CD4-positive, alpha-beta T cell (primary cell): ENCODE measurements at regions not wholly inside any gene's neighbourhood (a gene's known extent, or its start where the extent isn't known, plus 50 kb on each side); places are given as distances from the start of the nearest gene placed in this dataset.

ENCODE experiments used
- ATAC-seq: fragments of 200-7000 bp; cut with Tn5 transposase; one replicate; pipeline ENCODE4 v1.10.0; 2022; ENCODE audit warnings: mild to moderate bottlenecking; ENCODE audit not compliant: poor library complexity
- CTCF ChIA-PET: fragments of 350-600 bp; sonication (Branson Sonifier 250); formaldehyde crosslinking; loops from one replicate; lab custom pipeline; 2021; ENCODE audit warnings: antibody characterized with exemption, inconsistent platforms; lab: Charles Lee
- POLR2A ChIA-PET: fragments of 350-600 bp; sonication (Branson Sonifier 250); formaldehyde crosslinking; loops from one replicate; lab custom pipeline; 2021; ENCODE audit warnings: antibody characterized with exemption, inconsistent platforms; lab: Charles Lee
- DNase-seq, 14 experiments: peaks; one replicate each; pipeline ENCODE4 v3.0.0-alpha.2; 2013 to 2020; ENCODE audit warnings: mixed read lengths in 2 of 14
- H3K27ac ChIP-seq, 2 donors: one replicate each; pipeline versions ENCODE4 v1.5.1 to v1.7.0; 2013; ENCODE audit warnings: low read length in 2 of 2, low read depth in 1 of 2, mild to moderate bottlenecking in 1 of 2
- H3K27me3 ChIP-seq, 2 experiments: 1 replicate in 1 of 2; 2 replicates in 1 of 2; pipeline versions ENCODE4 v1.6.1 to v1.7.0; 2013; ENCODE audit warnings: low read length in 2 of 2, control low read depth in 1 of 2, mild to moderate bottlenecking in 1 of 2, moderate library complexity in 1 of 2; ENCODE audit not compliant: insufficient read depth in 2 of 2, control insufficient read depth in 1 of 2
- H3K36me3 ChIP-seq: one replicate; pipeline ENCODE4 v1.6.1; 2013; ENCODE audit warnings: low read length, control low read depth; ENCODE audit not compliant: insufficient read depth
- H3K4me1 ChIP-seq: one replicate; pipeline ENCODE4 v1.6.1; 2013; ENCODE audit warnings: low read length, control low read depth; ENCODE audit not compliant: insufficient read depth
- H3K4me3 ChIP-seq: one replicate; pipeline ENCODE4 v1.5.1; 2013; ENCODE audit warnings: mild to moderate bottlenecking, low read length, moderate library complexity
- H3K9me3 ChIP-seq, 2 experiments: 1 replicate in 1 of 2; 2 replicates in 1 of 2; pipeline versions ENCODE4 v1.6.1 to v1.7.0; 2013; ENCODE audit warnings: low read length in 2 of 2, mild to moderate bottlenecking in 2 of 2, control low read depth in 1 of 2, moderate library complexity in 1 of 2; ENCODE audit not compliant: control insufficient read depth in 1 of 2, insufficient read depth in 1 of 2
- H3K27ac Mint-ChIP-seq: one replicate; pipeline ENCODE4 v1.8.0; 2020; ENCODE audit warnings: mixed read lengths
- H3K27me3 Mint-ChIP-seq: one replicate; pipeline ENCODE4 v1.8.0; 2021; ENCODE audit warnings: mixed read lengths
- H3K36me3 Mint-ChIP-seq: one replicate; pipeline ENCODE4 v1.8.0; 2021; ENCODE audit warnings: low read depth, mixed read lengths
- H3K4me1 Mint-ChIP-seq: one replicate; pipeline ENCODE4 v1.8.0; 2021; ENCODE audit warnings: low read depth, mixed read lengths
- H3K4me3 Mint-ChIP-seq: one replicate; pipeline ENCODE4 v1.8.0; 2020; ENCODE audit warnings: mild to moderate bottlenecking, mixed read lengths
- H3K9me3 Mint-ChIP-seq: one replicate; pipeline ENCODE4 v1.8.0; 2020; ENCODE audit warnings: mixed read lengths
- CTCF ChIP-seq: fragments of 200-600 bp; IDR thresholded peaks from one replicate; pipeline ENCODE4 v1.8.0; 2022; ENCODE audit warnings: antibody characterized with exemption, mild to moderate bottlenecking
- intact Hi-C, 2 experiments: fragments of 100-400 bp; cut with DNase I in 1 of 2; cut with micrococcal nuclease in 1 of 2; formaldehyde crosslinking; loops; one replicate each; pipeline versions ENCODE4 v1.15.1 to v1.9.0; 2023 to 2025; cut with DNase I, micrococcal nuclease

- ChIA-PET POLR2A (no interaction called here), CTCF (no interaction called here)
- H3K36me3 ChIP-seq: no peaks in the 10 kb centered on the region
- H3K4me3 ChIP-seq: no peak overlapping the region
- Mint-ChIP-seq H3K27me3 (no peaks in the 10 kb centered on the region), H3K4me1 (no peaks in the 10 kb centered on the region), H3K36me3 (no peaks in the 10 kb centered on the region), H3K27ac (no peak overlapping the region), H3K4me3 (no peak overlapping the region), H3K9me3 (no peaks in the 10 kb centered on the region)
- intact Hi-C loops: no loop called here
- DNase-seq (no peak), ATAC-seq (no peak)
- no peaks in the 10 kb centered on the region for H3K4me1 ChIP-seq
- no peaks in the 10 kb centered on the region for H3K9me3 ChIP-seq
- H3K27ac ChIP-seq: no peak overlapping the region
- TF ChIP-seq CTCF: no peak
- no peaks in the 10 kb centered on the region for H3K27me3 ChIP-seq
These were observed 294.4 kb downstream of the BAMBI start for GRCh38 chr10:28971764-28972163.

- intact Hi-C loops: no loop called here
- Mint-ChIP-seq H3K27ac (no peak overlapping the region), H3K4me1 (no peaks in the 10 kb centered on the region), H3K9me3 (no peaks in the 10 kb centered on the region), H3K4me3 (no peak overlapping the region), H3K27me3 (no peaks in the 10 kb centered on the region), H3K36me3 (no peaks in the 10 kb centered on the region)
- CTCF ChIA-PET: no interaction called here
- DNase-seq: no peak
- no peaks in the 10 kb centered on the region for H3K36me3 ChIP-seq
- H3K27ac ChIP-seq: no peak overlapping the region
- no peaks in the 10 kb centered on the region for H3K27me3 ChIP-seq
- no peak overlapping the region for H3K4me3 ChIP-seq
- no peaks in the 10 kb centered on the region for H3K4me1 ChIP-seq
- ATAC-seq: no peak
- TF ChIP-seq CTCF: no peak
- POLR2A ChIA-PET: no interaction called here
- H3K9me3 ChIP-seq: no peaks in the 10 kb centered on the region
These were observed 296.1 kb downstream of the BAMBI start for GRCh38 chr10:28973309-28973972.

GRCh38 chr10:28975891-28976531 lies 298.7 kb downstream of the BAMBI start:
- DNase-seq: no peak
- H3K4me3 ChIP-seq: no peak overlapping the region
- Mint-ChIP-seq H3K9me3 (no peaks in the 10 kb centered on the region), H3K4me1 (no peaks in the 10 kb centered on the region), H3K27ac (no peak overlapping the region), H3K27me3 (peaks cover 5% of the 10 kb centered on the region), H3K36me3 (no peaks in the 10 kb centered on the region), H3K4me3 (no peak overlapping the region)
- POLR2A ChIA-PET: no interaction called here
- intact Hi-C loops: no loop called here
- no peaks in the 10 kb centered on the region for H3K9me3 ChIP-seq
- TF ChIP-seq CTCF: no peak
- no peaks in the 10 kb centered on the region for H3K27me3 ChIP-seq
- no peak overlapping the region for H3K27ac ChIP-seq
- no peak for ATAC-seq
- no peaks in the 10 kb centered on the region for H3K36me3 ChIP-seq
- H3K4me1 ChIP-seq: no peaks in the 10 kb centered on the region
- CTCF ChIA-PET: no interaction called here
